ENCODE measurements at regions not wholly inside any gene's neighbourhood (a gene's known extent, or its start where the extent isn't known, plus 50 kb on each side); places are given as distances from the start of the nearest gene placed in this dataset.

- TF ChIP-seq CTCF (IDR thresholded peaks at IDR 0.05) (no peak), POLR2A (IDR thresholded peaks at IDR 0.05) (no peak), EP300 (IDR thresholded peaks at IDR 0.05) (no peak), POLR2AphosphoS5 (IDR thresholded peaks at IDR 0.05) (no peak)
Measured at GRCh38 chr15:72916378-72916777, 132.8 kb upstream of the ADPGK start.

All from suprapubic skin (tissue), 4 donors.